ENCODE measurements at regions not wholly inside any gene's neighbourhood (a gene's known extent, or its start where the extent isn't known, plus 50 kb on each side); places are given as distances from the start of the nearest gene placed in this dataset.

GRCh38 chr2:146927080-146927711 is 917.6 kb upstream of the ACVR2A start:
- DNase-seq: peak; percentile 43

DNA sequence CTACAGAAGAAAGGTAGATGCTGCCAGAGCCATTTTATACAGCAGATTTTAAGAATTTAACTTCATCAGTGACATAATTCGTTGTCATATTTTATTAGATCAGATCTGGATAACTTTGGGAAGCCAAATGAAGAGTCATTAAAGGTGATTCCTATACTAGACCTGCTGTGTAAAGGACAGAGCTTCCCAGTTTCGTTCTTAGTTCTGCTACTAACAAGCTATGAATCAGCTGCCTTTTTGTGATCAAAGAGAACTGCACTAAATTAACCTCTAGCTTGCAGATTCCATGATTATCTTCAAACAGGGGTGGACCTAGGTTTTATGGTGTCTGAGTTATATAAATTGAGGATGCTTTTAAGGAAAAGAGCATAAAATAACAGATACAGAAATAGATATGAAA is 926.5 kb upstream of the ACVR2A start:
- DNase-seq: no peak

- no peak for DNase-seq
These were observed 927.3 kb upstream of the ACVR2A start for GRCh38 chr2:146917431-146918042.

GRCh38 chr2:146916914-146917313 is 927.9 kb upstream of the ACVR2A start:
- no peak for DNase-seq

GRCh38 chr2:146913476-146913875 is 931.4 kb upstream of the ACVR2A start:
- DNase-seq: no peak

DNA sequence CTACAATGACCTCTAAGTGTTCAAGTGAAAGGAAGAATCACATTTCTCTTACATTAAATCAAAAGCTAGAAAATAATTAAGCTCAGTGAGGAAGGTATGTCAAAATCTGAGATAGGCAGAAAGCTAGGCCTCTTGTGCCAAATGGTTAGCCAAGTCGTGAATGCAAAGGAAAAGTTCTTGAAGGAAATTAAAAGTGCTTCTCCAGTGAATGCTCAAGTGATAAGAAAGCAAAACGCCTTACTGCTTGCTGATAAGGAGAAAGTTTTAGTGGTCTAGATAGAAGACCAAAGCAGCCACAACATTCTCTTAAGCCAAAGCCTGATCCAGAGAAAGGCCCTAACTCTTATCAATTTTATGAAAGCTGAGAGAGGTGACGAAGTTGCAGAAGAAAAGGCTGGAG is 932.3 kb upstream of the ACVR2A start:
- peak; percentile 76 for DNase-seq

GRCh38 chr2:146908776-146909175 is 936.1 kb upstream of the ACVR2A start:
- DNase-seq: no peak

- DNase-seq: no peak
These were observed 946.7 kb upstream of the ACVR2A start for GRCh38 chr2:146898083-146898482.

- DNase-seq: no peak
These were observed 950.3 kb upstream of the ACVR2A start for GRCh38 chr2:146894514-146894913.

DNA sequence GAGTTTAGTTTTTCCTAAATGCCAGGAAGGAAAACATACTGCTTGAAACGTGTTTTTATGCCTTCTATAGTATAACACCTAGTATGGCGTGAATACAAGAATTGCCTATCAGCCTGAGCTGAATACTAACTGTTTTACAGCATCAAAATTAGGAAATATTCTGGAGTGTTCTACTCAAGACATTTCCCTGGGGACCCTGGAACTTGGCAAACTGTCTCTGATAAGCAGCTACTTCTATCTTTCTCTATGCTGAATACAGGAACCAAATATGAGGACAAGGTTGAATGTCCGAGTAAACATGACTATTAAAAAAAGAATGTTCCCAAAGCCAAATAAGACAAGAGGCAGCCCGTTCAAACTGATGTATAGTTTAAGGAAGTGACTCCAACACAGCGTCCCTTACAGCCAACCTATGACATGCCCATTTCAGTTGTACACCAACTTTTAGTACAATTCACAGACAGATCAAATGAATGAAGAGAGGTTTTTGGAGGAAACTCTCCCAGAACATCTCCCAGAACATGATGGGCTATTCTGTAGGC is 951.3 kb upstream of the ACVR2A start:
- no peak for DNase-seq

- no peak for DNase-seq
These were observed 954.3 kb upstream of the ACVR2A start for GRCh38 chr2:146890491-146890890.

DNA sequence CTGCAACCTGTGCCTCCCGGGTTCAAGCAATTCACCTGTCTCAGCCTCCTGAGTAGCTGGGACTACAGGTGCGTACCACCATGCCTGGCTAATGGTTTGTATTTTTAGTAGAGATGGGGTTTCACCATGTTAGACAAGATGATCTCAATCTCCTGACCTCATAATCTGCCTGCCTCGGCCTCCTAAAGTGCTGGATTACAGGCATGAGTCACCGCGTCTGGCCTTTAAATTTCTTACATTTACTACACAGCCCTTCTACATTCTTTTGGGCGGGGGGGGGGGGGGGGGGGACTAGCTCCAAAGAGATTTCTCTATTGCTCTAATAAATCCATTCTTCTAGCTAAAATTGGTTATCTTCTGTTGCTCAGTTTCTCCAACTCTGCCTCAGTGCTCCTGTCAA is 964.9 kb upstream of the ACVR2A start:
- DNase-seq: no peak

DNA sequence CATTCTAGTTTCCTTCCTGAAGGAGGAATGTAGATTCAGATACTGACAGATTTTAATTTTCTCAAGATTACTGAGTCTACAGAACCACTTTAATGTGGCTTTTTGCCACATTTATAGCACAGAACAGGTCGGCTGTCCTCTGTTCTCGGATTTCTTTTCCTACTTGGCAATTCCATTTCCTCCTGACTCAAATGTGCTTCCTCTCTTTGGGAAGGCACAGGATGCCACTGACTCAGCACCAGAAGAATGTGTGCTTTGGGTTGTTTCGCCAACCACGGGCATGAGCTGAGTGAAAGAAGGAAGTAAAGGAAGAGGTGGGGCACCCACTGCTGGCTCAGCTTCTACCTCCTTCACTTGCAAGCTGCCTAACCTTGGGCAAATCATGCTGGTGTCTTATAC is 970.6 kb upstream of the ACVR2A start:
- DNase-seq: peak; percentile 99

GRCh38 chr2:146873646-146874259 is 971.1 kb upstream of the ACVR2A start:
- no peak for DNase-seq

DNA sequence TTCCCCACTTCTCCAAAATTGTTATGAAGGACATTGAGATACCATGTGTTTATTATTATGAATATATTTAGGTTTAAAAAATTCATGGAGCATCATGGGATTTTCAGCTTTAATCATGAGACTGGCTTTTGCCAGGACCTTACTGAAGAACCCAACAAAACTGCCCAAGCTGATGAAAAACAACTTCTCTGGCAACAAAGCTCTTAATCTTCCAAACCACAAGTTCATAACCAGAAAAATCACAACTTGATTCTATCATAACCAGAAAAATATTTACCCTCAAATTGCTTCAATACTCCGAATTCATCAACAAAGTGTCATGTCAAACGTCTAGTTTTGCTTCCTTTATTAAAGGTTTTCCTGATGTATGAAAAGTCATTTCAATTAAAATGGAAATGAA is 971.8 kb upstream of the ACVR2A start:
- DNase-seq: no peak

GRCh38 chr2:146870691-146871090 is 974.1 kb upstream of the ACVR2A start:
- peak; percentile 13 for DNase-seq

GRCh38 chr2:146869328-146869727 is 975.5 kb upstream of the ACVR2A start:
- no peak for DNase-seq

DNA sequence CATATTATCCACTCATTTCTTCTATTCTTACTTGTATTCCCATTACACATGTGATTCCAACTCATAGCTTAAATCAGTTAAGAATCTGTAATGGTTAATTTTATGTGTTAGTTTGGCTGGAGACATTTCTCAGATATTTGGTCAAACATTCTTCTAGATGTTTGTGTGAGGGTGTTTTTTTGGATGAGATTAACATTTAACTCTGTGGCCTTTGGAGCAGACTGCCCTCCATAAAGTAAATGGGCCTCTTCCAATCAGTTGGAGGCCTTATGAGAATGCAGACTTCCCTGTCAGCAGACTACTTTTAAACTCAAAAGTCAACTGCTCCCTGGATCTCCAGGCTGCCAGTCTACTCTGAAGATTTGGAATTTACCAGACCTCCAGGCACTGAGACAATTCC is 976.8 kb upstream of the ACVR2A start:
- DNase-seq: no peak

- no peak for DNase-seq
These were observed 977.3 kb upstream of the ACVR2A start for GRCh38 chr2:146867477-146867986.

DNA sequence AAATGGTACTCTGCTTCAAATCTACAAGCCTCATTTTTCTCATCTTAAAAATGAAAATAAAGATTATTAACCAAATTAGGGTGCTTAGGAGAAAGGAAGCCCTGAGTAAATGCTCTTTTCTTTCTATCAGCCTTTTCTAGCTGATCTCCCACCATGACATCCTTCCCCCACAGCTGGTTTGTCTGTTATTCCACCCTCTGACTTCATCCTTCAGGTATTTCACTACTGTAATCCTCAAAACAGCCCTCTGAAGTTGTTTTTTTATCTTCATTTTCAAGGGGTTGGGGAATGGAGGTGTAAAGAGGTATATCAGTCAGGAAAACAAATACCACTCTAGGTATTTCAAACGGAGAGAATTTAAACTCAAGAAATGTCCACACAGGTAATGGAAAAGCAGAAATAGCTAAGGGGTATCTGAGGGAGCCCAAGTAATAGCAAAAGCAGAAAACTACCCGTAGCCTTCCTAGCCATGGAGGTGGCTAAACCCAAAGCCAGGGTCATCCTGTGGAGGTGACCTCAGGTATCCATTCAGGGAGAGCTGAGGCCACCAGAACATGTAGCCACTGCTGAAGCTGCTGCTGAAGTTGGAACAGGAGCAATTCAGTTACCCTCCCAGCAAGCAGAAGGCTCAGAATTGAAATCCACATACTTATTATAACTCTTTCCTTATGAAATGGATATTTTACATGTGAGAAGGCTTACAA is 990.9 kb upstream of the ACVR2A start:
- DNase-seq: peak; percentile 63

DNA sequence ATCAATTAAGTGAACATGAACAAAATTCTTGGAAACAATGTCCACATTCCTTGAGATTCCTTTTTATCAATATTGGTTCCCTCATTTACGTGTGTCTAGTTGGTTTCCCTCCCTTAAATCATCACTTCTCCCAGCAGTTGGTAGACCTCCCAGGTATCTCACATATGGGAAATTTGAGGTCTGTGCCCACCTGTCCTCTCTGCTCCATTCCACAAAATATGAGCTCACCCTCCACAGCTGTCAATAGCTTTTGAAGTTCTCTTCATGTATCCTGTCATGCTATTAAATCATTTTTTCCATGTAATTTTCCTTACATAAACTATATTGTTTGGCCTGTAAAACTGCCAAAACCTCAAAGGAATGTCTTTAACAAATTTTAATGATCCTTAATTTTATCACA is 992.2 kb upstream of the ACVR2A start:
- DNase-seq: no peak

DNA sequence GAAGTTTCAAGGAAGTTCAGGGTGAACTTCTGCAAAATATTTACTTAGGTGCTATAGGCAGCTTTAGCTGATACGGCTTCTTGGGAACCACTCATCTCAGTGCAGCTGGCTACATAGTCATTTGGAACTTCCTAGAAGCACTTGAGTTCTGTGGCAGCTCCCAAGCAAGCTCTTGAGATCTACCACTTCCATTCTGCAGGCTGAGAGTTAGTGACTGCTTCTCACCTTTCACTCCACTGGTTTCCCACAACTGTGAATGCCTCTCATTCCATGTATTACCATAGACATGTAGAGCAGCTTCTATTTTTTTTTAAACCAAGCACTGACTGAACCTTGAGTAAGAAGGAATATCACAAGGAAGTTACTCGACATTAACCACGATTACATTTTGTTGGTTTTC is 994.1 kb upstream of the ACVR2A start:
- peak; percentile 61 for DNase-seq

DNA sequence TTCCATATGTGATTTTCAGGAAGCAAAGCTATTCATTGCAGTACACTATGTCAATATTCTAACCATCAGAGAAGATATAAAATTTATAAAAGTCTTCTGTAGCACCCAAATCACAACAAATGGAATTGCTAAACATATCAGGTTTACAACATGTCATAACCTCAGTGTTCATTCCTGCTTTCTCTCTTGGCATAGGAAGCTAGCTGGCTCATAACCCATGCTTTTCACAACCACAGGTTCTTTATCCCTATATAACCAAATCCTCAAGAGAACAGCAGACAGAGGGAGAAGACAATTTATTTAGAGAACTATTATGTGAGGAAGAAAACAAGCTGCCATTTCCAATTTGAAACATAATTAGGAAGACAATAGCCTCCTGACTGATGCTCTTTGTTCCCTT is 997.0 kb upstream of the ACVR2A start:
- no peak for DNase-seq
